GM23338 (cell line): ENCODE measurements at regions not wholly inside any gene's neighbourhood (a gene's known extent, or its start where the extent isn't known, plus 50 kb on each side); places are given as distances from the start of the nearest gene placed in this dataset.

Experiments used
- ATAC-seq: fragments of 200-7000 bp; cut with Tn5 transposase; 3 replicates; pipeline ENCODE4 v1.9.1; 2020
- DNase-seq: peaks from one replicate; pipeline ENCODE4 v3.0.0-alpha.2; 2015; ENCODE audit warnings: low spot score
- H2AFZ ChIP-seq: fragments of 200-600 bp; sonication (generic); 2 replicates; pipeline ENCODE4 v1.8.0; 2016; ENCODE audit warnings: antibody characterized with exemption, mild to moderate bottlenecking, moderate library complexity
- H3F3A ChIP-seq: fragments of 200-600 bp; sonication (generic); replicated peaks from 2 replicates; pipeline ENCODE4 v1.8.0; 2017; ENCODE audit warnings: antibody characterized with exemption, mixed run types, low read depth
- H3K27ac ChIP-seq: fragments of 200-600 bp; sonication (generic); 2 replicates; pipeline ENCODE4 v1.6.1; 2016; ENCODE audit warnings: low read depth
- H3K27me3 ChIP-seq: fragments of 200-600 bp; sonication (generic); 2 replicates; pipeline ENCODE4 v1.8.0; 2016; ENCODE audit warnings: mild to moderate bottlenecking, mixed run types, moderate library complexity; ENCODE audit not compliant: insufficient read depth
- H3K36me3 ChIP-seq: fragments of 200-600 bp; sonication (generic); 2 replicates; pipeline ENCODE4 v1.8.0; 2016; ENCODE audit warnings: mild to moderate bottlenecking; ENCODE audit not compliant: insufficient read depth
- H3K4me1 ChIP-seq: fragments of 200-600 bp; sonication (generic); 2 replicates; pipeline ENCODE4 v1.8.0; 2016; ENCODE audit warnings: mild to moderate bottlenecking, moderate library complexity; ENCODE audit not compliant: insufficient read depth
- H3K4me2 ChIP-seq: fragments of 200-600 bp; sonication (generic); 2 replicates; pipeline ENCODE4 v1.7.1; 2017; ENCODE audit warnings: mixed run types
- H3K4me3 ChIP-seq: fragments of 200-600 bp; sonication (generic); 2 replicates; pipeline ENCODE4 v1.6.1; 2016; ENCODE audit warnings: mixed run types
- H3K79me2 ChIP-seq: fragments of 200-600 bp; sonication (generic); replicated peaks from 2 replicates; pipeline ENCODE4 v1.8.0; 2017; ENCODE audit warnings: mild to moderate bottlenecking; ENCODE audit not compliant: insufficient read depth
- H3K9me2 ChIP-seq: fragments of 200-600 bp; sonication (generic); 2 replicates; pipeline ENCODE4 v1.8.0; 2017; ENCODE audit not compliant: insufficient read depth
- H4K20me1 ChIP-seq: fragments of 200-600 bp; sonication (generic); replicated peaks from 2 replicates; pipeline ENCODE4 v1.8.0; 2017; ENCODE audit warnings: mild to moderate bottlenecking; ENCODE audit not compliant: insufficient read depth
- H3K27ac Mint-ChIP-seq: 2 replicates; pipeline ENCODE4 v1.8.0; 2020; ENCODE audit warnings: inconsistent platforms, mild to moderate bottlenecking, moderate library complexity, mixed read lengths
- H3K27me3 Mint-ChIP-seq: 3 replicates; pipeline ENCODE4 v1.8.0; 2022; ENCODE audit warnings: low read depth, mild to moderate bottlenecking, moderate library complexity, mixed read lengths, inconsistent platforms; ENCODE audit not compliant: insufficient read depth, poor library complexity
- H3K36me3 Mint-ChIP-seq: 3 replicates; pipeline ENCODE4 v1.8.0; 2021; ENCODE audit warnings: low read depth, mild to moderate bottlenecking, inconsistent platforms, moderate library complexity, mixed read lengths
- H3K4me1 Mint-ChIP-seq: 3 replicates; pipeline ENCODE4 v1.8.0; 2020; ENCODE audit warnings: mild to moderate bottlenecking, inconsistent platforms, mixed read lengths
- H3K4me3 Mint-ChIP-seq: 3 replicates; pipeline ENCODE4 v1.8.0; 2021; ENCODE audit warnings: moderate library complexity, mild to moderate bottlenecking, inconsistent platforms, mixed read lengths
- H3K9me3 Mint-ChIP-seq: 3 replicates; pipeline ENCODE4 v1.8.0; 2020; ENCODE audit warnings: moderate library complexity, mild to moderate bottlenecking, inconsistent platforms, mixed read lengths
- CTCF ChIP-seq, 2 experiments: fragments of 200-600 bp in 1 of 2; sonication (generic) in 1 of 2; conservative IDR thresholded peaks; 2 replicates each; pipeline versions ENCODE4 v1.5.1 to v1.6.1; 2016 to 2017; ENCODE audit warnings: antibody characterized with exemption in 2 of 2, low read depth in 2 of 2, mild to moderate bottlenecking in 2 of 2, moderate library complexity in 1 of 2
- EZH2 ChIP-seq: fragments of 200-600 bp; sonication (generic); IDR thresholded peaks from one replicate; pipeline ENCODE4 v1.8.0; 2017; ENCODE audit warnings: antibody characterized with exemption, mild to moderate bottlenecking, low read depth; ENCODE audit not compliant: unreplicated experiment
- POLR2AphosphoS5 ChIP-seq: IDR thresholded peaks from 2 replicates; pipeline ENCODE4 v1.6.1; 2016; ENCODE audit warnings: antibody characterized with exemption, low read depth
- ZNF331 ChIP-seq: fragments of 250-450 bp; sonication (Bioruptor Pico); IDR thresholded peaks from 2 replicates; pipeline ENCODE4 v1.5.0; 2020; ENCODE audit warnings: low read depth, mild to moderate bottlenecking, moderate library complexity
- ZNF462 ChIP-seq: fragments of 250-450 bp; sonication (Bioruptor Pico); IDR thresholded peaks from 2 replicates; pipeline ENCODE4 v1.5.0; 2020; ENCODE audit warnings: mild to moderate bottlenecking, moderate library complexity

DNA sequence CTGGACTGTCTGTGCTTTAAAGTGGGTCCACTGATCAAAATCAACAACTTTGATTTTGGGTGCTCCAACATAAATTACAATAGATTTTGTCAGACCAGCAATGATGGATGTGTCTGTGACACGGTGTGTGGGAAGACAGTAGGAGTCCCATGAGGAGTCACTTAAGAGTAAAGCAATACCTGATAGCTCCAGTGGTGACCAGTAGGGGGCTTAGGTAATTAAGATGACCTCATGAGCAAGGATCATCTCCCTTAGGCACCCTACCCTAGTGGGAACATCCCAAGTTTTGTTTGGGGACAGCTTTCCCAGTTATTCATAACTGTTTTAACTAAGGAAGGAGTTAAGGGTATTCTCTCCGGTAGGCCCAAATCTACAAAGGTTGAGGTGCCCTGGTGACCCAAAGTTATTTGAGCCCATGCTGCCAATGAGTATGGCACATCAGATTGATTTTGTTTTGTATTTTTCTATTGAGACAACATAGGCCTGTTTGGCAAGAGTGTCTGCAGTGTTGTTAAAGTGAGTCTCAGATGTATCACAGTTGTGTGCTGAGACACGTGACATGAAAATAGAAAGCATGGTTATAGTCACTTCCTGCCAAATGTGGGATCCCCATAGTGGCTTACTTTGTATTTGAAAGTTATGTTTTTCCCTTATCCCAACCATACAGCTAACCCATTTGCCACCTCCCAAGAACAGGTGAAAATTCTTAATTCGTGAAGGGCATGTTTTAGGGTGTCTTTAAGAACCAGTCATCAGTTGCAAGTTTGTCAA lies 1337.6 kb upstream of the SLC39A10 start:
- H3K27ac ChIP-seq = no peak overlapping the region
- no peak overlapping the region for H3K4me2 ChIP-seq
- no peaks in the 10 kb centered on the region for H3K9me3 Mint-ChIP-seq
- no peak overlapping the region for H2AFZ ChIP-seq
- H3K36me3 Mint-ChIP-seq = no peaks in the 10 kb centered on the region
- H3K27me3 Mint-ChIP-seq = no peaks in the 10 kb centered on the region
- H3K9me2 ChIP-seq = no peaks in the 10 kb centered on the region
- DNase-seq = peak; percentile 67
- H3K4me1 Mint-ChIP-seq = no peaks in the 10 kb centered on the region
- no peak overlapping the region for H3K4me3 ChIP-seq
- no peaks in the 10 kb centered on the region for H3K4me1 ChIP-seq
- no peak overlapping the region for H3K4me3 Mint-ChIP-seq
- TF ChIP-seq POLR2AphosphoS5 (no peak), ZNF462 (CRISPR knock-in tag) (no peak), EZH2 (no peak), CTCF (conservative IDR thresholded peaks at IDR 0.05; ENCODE audit: low read depth in 2 of 2) (peak; percentile 50 to 54), ZNF331 (CRISPR knock-in tag) (no peak)
- no peaks in the 10 kb centered on the region for H3F3A ChIP-seq
- H4K20me1 ChIP-seq = no peaks in the 10 kb centered on the region
- peak; percentile 74 for ATAC-seq
- no peaks in the 10 kb centered on the region for H3K36me3 ChIP-seq
- H3K27ac Mint-ChIP-seq = no peak overlapping the region
- no peaks in the 10 kb centered on the region for H3K27me3 ChIP-seq
- no peaks in the 10 kb centered on the region for H3K79me2 ChIP-seq
